Activated CD4-positive, alpha-beta memory T cell treated with anti-CD3 and anti-CD28 coated beads, Interleukin-2, amount 10 ng/mL, durations not matched to agents 7 days and 5 days (primary cell): ENCODE measurements at regions not wholly inside any gene's neighbourhood (a gene's known extent, or its start where the extent isn't known, plus 50 kb on each side); places are given as distances from the start of the nearest gene placed in this dataset.

ENCODE experiments used
- CTCF ChIA-PET: fragments of 350-600 bp; sonication (Branson Sonifier 250); formaldehyde crosslinking; loops from one replicate; lab custom pipeline; 2021; ENCODE audit warnings: antibody characterized with exemption, inconsistent platforms; lab: Charles Lee
- POLR2A ChIA-PET: fragments of 350-600 bp; sonication (Branson Sonifier 250); formaldehyde crosslinking; loops from one replicate; lab custom pipeline; 2021; ENCODE audit warnings: antibody characterized with exemption; lab: Charles Lee
- DNase-seq: peaks from one replicate; pipeline ENCODE4 v3.0.0-alpha.2; 2020
- H3K27ac Mint-ChIP-seq: one replicate; pipeline ENCODE4 v1.8.0; 2021; ENCODE audit warnings: mild to moderate bottlenecking, mixed read lengths
- H3K27me3 Mint-ChIP-seq: one replicate; pipeline ENCODE4 v1.8.0; 2021; ENCODE audit warnings: mixed read lengths
- H3K36me3 Mint-ChIP-seq: one replicate; pipeline ENCODE4 v1.8.0; 2021; ENCODE audit warnings: low read depth, mixed read lengths
- H3K4me1 Mint-ChIP-seq: one replicate; pipeline ENCODE4 v1.8.0; 2021; ENCODE audit warnings: mixed read lengths
- H3K4me3 Mint-ChIP-seq: one replicate; pipeline ENCODE4 v1.8.0; 2021; ENCODE audit warnings: mild to moderate bottlenecking, mixed read lengths
- H3K9me3 Mint-ChIP-seq: one replicate; pipeline ENCODE4 v1.8.0; 2021; ENCODE audit warnings: mixed read lengths

DNA sequence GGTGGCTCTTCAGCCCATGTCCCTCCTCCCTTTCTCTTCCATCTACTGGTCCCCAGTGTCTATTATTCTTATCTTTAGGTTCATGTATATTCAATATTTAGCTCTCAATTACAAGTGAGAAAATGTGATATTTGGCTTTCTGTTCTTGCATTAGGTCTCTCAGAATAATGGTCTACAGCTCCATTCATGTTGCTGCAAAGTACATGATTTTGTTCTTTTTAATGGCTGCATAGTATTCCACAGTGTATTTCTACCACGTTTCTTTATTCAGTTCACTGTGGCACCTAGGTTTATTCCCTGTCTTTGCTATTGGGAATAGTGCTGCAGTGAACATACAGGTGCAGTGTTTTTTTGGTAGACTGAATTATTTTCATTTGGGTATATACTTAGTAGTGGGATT is 1308.8 kb downstream of the EFNA5 start:
- POLR2A ChIA-PET = no interaction called here
- Mint-ChIP-seq H3K9me3 (peaks cover 14% of the 10 kb centered on the region), H3K27ac (no peak overlapping the region), H3K4me1 (no peaks in the 10 kb centered on the region), H3K27me3 (no peaks in the 10 kb centered on the region), H3K36me3 (no peaks in the 10 kb centered on the region), H3K4me3 (no peak overlapping the region)
- no peak for DNase-seq
- CTCF ChIA-PET = no interaction called here

- DNase-seq = no peak
- no peak overlapping the region for H3K27ac Mint-ChIP-seq
- ChIA-PET CTCF (no interaction called here), POLR2A (no interaction called here)
- H3K4me1 Mint-ChIP-seq = no peaks in the 10 kb centered on the region
- no peak overlapping the region for H3K4me3 Mint-ChIP-seq
- H3K9me3 Mint-ChIP-seq = peaks cover under 1% of the 10 kb centered on the region
- no peaks in the 10 kb centered on the region for H3K36me3 Mint-ChIP-seq
- H3K27me3 Mint-ChIP-seq = no peaks in the 10 kb centered on the region
These were observed 1339.3 kb downstream of the EFNA5 start for GRCh38 chr5:106331415-106331814.

DNA sequence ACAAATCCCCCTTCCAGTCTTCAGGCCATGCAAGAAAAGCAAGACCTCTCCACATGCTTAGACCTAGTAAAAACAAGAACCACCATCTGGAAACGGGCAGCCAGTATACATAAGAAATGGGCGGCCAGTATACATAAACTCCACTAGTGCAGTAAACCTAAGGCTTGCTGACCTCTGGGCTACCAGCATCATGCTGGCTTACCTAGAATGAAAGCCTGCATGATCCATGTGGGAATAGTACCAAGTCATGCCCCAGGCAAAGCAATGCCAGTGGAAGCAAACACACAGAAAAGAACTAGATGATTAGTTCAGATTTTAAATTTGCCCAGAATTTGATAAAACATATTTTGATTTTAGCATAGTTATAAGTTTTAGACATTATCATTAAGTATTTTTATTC is 1346.4 kb downstream of the EFNA5 start:
- no peaks in the 10 kb centered on the region for H3K4me1 Mint-ChIP-seq
- no peak overlapping the region for H3K4me3 Mint-ChIP-seq
- no peak for DNase-seq
- no peak overlapping the region for H3K27ac Mint-ChIP-seq
- ChIA-PET POLR2A (no interaction called here), CTCF (no interaction called here)
- no peaks in the 10 kb centered on the region for H3K36me3 Mint-ChIP-seq
- no peaks in the 10 kb centered on the region for H3K27me3 Mint-ChIP-seq
- H3K9me3 Mint-ChIP-seq = peaks cover 16% of the 10 kb centered on the region

GRCh38 chr5:106321242-106321641 is 1349.5 kb downstream of the EFNA5 start:
- H3K4me1 Mint-ChIP-seq = no peaks in the 10 kb centered on the region
- POLR2A ChIA-PET = no interaction called here
- no peak overlapping the region for H3K4me3 Mint-ChIP-seq
- H3K9me3 Mint-ChIP-seq = peaks cover 20% of the 10 kb centered on the region
- H3K36me3 Mint-ChIP-seq = no peaks in the 10 kb centered on the region
- DNase-seq = no peak
- no peaks in the 10 kb centered on the region for H3K27me3 Mint-ChIP-seq
- no peak overlapping the region for H3K27ac Mint-ChIP-seq
- CTCF ChIA-PET = no interaction called here

DNA sequence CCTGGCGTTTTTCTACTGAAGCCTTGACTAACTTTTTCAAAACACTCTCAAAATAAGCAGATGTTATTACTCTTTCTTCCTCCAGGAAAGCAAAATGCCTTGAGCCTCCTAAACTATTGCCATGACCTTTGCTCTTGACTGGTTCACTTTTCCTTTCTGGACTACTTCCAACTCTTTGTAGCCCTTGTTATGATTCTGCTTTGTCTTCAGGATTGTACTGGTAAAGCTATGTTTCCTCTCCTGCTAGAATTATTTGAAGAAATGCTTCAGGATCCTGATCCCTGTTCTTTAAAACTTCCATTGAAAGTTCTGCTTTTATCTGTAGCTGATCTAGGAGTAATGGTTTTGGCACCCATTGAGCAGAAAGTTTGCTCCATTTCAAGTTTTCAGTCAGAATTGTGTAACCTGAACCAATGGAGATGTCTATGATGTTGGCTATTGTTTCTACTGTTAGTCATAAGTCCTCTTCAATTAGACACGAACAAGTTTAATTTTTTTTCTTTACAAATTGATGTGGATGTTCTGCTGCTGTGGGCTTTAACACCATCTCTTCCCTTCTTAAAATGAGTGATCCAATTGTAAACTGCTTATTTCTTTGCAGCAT is 1356.4 kb downstream of the EFNA5 start:
- no peak for DNase-seq
- Mint-ChIP-seq H3K4me1 (no peaks in the 10 kb centered on the region), H3K27ac (no peak overlapping the region), H3K36me3 (no peaks in the 10 kb centered on the region), H3K9me3 (peaks cover 8% of the 10 kb centered on the region), H3K27me3 (no peaks in the 10 kb centered on the region), H3K4me3 (no peak overlapping the region)
- ChIA-PET POLR2A (no interaction called here), CTCF (no interaction called here)

DNA sequence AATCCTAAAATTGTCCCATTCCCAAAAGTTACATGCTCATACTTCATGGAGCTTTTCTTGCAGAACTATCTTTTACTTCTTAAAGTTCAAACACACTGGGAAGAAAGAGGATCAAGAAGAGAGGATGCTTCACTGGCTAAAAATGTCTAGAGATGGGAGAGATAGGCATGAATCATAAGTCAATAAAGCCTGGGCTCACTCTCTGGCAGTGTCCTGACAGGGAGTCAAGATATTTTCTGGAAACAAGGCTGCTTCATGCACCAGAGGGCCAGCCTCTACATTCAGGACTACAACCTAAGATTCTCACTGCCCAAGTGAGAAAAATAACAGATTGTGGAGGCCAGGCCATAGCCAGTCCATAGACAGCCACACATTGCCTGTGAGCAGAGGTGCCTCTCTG is 1358.4 kb downstream of the EFNA5 start:
- H3K9me3 Mint-ChIP-seq = peaks cover 3% of the 10 kb centered on the region
- no peaks in the 10 kb centered on the region for H3K36me3 Mint-ChIP-seq
- ChIA-PET CTCF (no interaction called here), POLR2A (no interaction called here)
- no peaks in the 10 kb centered on the region for H3K4me1 Mint-ChIP-seq
- no peak for DNase-seq
- no peaks in the 10 kb centered on the region for H3K27me3 Mint-ChIP-seq
- H3K4me3 Mint-ChIP-seq = no peak overlapping the region
- H3K27ac Mint-ChIP-seq = no peak overlapping the region

GRCh38 chr5:106311230-106311915 is 1359.4 kb downstream of the EFNA5 start:
- Mint-ChIP-seq H3K9me3 (peaks cover 3% of the 10 kb centered on the region), H3K27me3 (no peaks in the 10 kb centered on the region), H3K4me3 (no peak overlapping the region), H3K27ac (no peak overlapping the region), H3K36me3 (no peaks in the 10 kb centered on the region), H3K4me1 (no peaks in the 10 kb centered on the region)
- ChIA-PET POLR2A (no interaction called here), CTCF (no interaction called here)
- DNase-seq = no peak

DNA sequence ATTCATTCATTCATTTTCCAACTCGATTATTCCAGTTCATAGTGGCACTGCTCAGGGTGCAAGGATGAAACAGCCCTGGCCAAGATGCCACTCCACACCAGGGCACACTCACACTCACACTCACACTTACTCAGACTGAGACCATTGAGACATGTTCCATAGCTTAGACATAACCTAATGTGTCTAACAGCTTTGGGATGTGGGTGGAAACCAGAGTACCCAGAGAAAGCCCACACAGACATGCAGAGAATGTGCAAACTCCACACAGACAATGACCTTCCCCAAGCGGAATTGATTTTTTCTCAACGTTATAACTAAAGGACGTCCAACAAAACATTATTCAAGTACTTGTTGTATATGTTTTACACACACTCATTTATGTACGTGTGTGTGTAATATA is 1363.5 kb downstream of the EFNA5 start:
- ChIA-PET POLR2A (no interaction called here), CTCF (no interaction called here)
- Mint-ChIP-seq H3K27ac (no peak overlapping the region), H3K4me1 (no peaks in the 10 kb centered on the region), H3K9me3 (peaks cover 3% of the 10 kb centered on the region), H3K27me3 (no peaks in the 10 kb centered on the region), H3K36me3 (no peaks in the 10 kb centered on the region), H3K4me3 (no peak overlapping the region)
- DNase-seq = no peak

DNA sequence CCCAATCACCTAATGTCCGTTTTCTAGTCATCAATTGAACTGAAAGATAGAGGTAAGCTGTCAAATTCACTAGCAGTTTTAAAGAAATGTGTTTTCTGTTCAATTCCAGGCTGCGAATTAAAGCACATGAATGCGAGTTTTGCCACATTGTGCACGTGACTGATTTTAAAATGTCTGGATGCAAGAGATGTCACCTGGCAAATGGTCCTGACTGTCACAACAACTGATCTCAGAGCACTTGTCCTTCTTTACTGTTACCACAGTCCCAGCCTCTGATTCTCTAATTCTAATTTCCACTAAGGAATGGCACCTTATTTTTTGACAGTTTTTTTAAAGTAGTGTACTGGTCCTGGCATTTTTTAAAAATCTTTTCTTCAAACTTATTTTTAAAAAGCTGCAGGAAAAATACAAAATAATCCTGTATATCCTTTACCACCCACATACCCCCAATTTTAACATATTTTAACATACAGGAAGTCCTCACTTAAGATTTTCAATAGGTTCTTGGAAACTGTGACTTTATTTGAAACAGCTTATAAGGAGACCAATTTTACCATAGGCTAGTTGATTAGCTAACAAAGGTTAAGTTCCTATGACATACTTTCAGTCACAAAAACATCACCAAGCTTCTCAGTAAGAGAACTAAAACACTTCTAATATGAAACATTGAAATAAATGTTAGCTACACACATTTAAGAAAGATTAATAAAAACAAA is 1364.3 kb downstream of the EFNA5 start:
- CTCF ChIA-PET = no interaction called here

GRCh38 chr5:106303911-106304310 is 1366.8 kb downstream of the EFNA5 start:
- no peaks in the 10 kb centered on the region for H3K27me3 Mint-ChIP-seq
- H3K9me3 Mint-ChIP-seq = no peaks in the 10 kb centered on the region
- H3K36me3 Mint-ChIP-seq = no peaks in the 10 kb centered on the region
- H3K4me3 Mint-ChIP-seq = no peak overlapping the region
- no peak overlapping the region for H3K27ac Mint-ChIP-seq
- no peak for DNase-seq
- ChIA-PET POLR2A (no interaction called here), CTCF (no interaction called here)
- no peaks in the 10 kb centered on the region for H3K4me1 Mint-ChIP-seq

More for the DNA sequence above, 1364.3 kb downstream of the EFNA5 start:
- POLR2A ChIA-PET = no interaction called here
- H3K9me3 Mint-ChIP-seq = peaks cover 3% of the 10 kb centered on the region
- H3K27me3 Mint-ChIP-seq = no peaks in the 10 kb centered on the region
- no peak overlapping the region for H3K27ac Mint-ChIP-seq
- H3K4me1 Mint-ChIP-seq = no peaks in the 10 kb centered on the region
- no peak overlapping the region for H3K4me3 Mint-ChIP-seq
- H3K36me3 Mint-ChIP-seq = no peaks in the 10 kb centered on the region
- DNase-seq = no peak

GRCh38 chr5:106292654-106293053 is 1378.1 kb downstream of the EFNA5 start:
- CTCF ChIA-PET = no interaction called here
- Mint-ChIP-seq H3K27ac (no peak overlapping the region), H3K4me3 (no peak overlapping the region), H3K9me3 (peaks cover 2% of the 10 kb centered on the region), H3K36me3 (no peaks in the 10 kb centered on the region), H3K4me1 (no peaks in the 10 kb centered on the region), H3K27me3 (no peaks in the 10 kb centered on the region)
- POLR2A ChIA-PET = no interaction called here
- DNase-seq = no peak

GRCh38 chr5:106290841-106291240 is 1379.9 kb downstream of the EFNA5 start:
- Mint-ChIP-seq H3K27me3 (no peaks in the 10 kb centered on the region), H3K36me3 (no peaks in the 10 kb centered on the region), H3K27ac (no peak overlapping the region), H3K9me3 (no peaks in the 10 kb centered on the region), H3K4me1 (no peaks in the 10 kb centered on the region), H3K4me3 (no peak overlapping the region)
- CTCF ChIA-PET = no interaction called here
- POLR2A ChIA-PET = no interaction called here
- no peak for DNase-seq

GRCh38 chr5:106288979-106289378 is 1381.8 kb downstream of the EFNA5 start:
- no peaks in the 10 kb centered on the region for H3K36me3 Mint-ChIP-seq
- H3K9me3 Mint-ChIP-seq = peaks cover 3% of the 10 kb centered on the region
- DNase-seq = no peak
- CTCF ChIA-PET = no interaction called here
- POLR2A ChIA-PET = no interaction called here
- no peaks in the 10 kb centered on the region for H3K27me3 Mint-ChIP-seq
- H3K4me3 Mint-ChIP-seq = no peak overlapping the region
- H3K4me1 Mint-ChIP-seq = no peaks in the 10 kb centered on the region
- no peak overlapping the region for H3K27ac Mint-ChIP-seq
